ENCODE measurements at regions not wholly inside any gene's neighbourhood (a gene's known extent, or its start where the extent isn't known, plus 50 kb on each side); places are given as distances from the start of the nearest gene placed in this dataset.
"Not testable (repeated sequence)": the region's sequence is repeated elsewhere in the genome, so short reads cannot be mapped to it uniquely, and the experiment has no call there.

- DNase-seq (ENCODE audit: low read depth in 2 of 2), result peak in 1 of 2 donors; percentile 40
These were observed 254.3 kb downstream of the ACKR3 start for GRCh38 chr2:236823963-236824362.

DNA sequence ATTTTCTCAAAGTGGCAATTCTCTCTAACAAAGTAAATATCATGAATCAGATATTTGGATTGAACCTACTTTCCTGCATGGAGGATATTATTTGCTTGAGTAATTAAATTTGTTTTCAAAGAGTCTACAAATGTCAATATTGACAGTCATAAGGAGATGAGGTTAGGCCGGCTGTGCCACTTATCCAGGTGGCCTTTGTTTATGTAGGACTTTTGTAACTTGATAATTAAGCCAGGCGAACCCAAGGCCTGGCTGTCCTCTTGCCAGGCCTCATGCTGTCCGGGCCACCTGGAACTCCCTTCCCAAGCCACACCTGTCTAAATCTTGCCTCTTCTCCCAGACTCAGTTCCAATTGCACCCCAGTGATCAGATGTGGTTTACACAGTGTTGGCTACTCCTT is 255.2 kb downstream of the ACKR3 start:
- peak in 1 of 2 donors; percentile 7 for DNase-seq (ENCODE audit: low read depth in 2 of 2)

- peak in 1 of 2 donors; percentile 9 for DNase-seq (ENCODE audit: low read depth in 2 of 2)
These were observed 256.4 kb downstream of the ACKR3 start for GRCh38 chr2:236825989-236826510.

DNA sequence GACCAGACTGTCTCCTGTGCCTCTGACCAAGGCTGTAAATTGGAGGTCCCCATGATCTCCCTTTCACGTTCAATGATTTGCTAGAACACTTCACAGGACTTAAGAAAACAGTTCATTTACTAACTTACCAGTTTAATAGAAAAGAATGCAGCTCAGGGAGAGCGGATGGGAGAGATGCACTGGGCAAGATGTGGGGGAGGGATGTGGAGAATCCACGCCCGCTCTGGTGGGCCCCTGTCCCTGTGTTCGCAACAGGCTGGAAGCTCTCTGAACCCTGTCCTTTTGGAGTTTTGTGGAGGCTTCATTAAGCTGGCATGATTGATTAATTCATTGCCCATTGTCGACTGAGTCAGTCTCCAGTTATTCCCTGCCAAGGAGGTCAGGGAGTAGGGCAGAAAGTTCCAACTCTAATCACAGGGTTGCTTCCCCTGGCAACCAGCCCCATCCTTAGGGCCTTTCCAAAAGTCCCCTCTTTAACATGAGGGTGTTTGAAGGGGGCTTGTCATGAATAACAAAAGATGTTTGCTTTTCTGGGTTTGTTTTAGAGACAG is 257.1 kb downstream of the ACKR3 start:
- peak in 1 of 2 donors; percentile 71 for DNase-seq (ENCODE audit: low read depth in 2 of 2)

DNA sequence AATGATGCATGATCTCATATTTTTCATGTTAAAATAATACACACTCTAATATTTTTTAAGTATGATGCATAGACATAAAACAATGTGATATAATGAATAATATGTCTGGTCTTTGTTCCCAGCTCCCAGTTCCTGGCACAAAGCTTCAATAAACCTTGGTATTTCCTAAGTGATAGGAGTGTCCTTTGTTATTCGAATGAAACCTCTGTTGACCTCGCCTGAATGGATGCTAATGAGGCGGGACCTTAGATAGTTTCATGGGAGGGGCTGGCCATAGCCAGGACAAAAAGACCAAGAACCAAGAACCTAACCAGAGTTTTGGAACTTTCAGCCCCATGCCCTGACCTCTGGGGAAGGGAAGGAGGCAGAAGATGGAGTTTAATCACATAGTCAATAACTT is 257.7 kb upstream of the COPS8 start:
- DNase-seq (ENCODE audit: low read depth in 2 of 2), result peak; percentile 84 to 92

DNA sequence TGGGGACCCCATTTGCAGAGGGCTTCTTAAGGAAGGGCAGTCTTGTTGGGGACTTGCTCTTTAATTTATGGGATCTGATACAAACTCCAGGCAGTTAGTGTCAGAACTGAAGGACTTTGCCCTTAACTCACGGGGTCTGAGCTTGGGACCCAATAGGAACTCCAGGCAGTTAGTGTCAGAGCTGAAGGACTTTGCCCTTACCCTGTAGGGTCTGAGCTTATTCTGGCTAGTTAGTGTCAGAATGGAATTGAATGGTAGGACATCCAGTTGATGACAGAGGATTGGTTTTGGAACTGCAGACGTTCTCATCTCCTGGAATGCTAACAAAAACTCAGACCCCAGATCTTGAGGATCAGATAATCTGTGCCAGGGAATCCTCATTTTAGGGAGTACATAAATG is 256.9 kb upstream of the COPS8 start:
- no peak for DNase-seq (ENCODE audit: low read depth in 2 of 2)

DNA sequence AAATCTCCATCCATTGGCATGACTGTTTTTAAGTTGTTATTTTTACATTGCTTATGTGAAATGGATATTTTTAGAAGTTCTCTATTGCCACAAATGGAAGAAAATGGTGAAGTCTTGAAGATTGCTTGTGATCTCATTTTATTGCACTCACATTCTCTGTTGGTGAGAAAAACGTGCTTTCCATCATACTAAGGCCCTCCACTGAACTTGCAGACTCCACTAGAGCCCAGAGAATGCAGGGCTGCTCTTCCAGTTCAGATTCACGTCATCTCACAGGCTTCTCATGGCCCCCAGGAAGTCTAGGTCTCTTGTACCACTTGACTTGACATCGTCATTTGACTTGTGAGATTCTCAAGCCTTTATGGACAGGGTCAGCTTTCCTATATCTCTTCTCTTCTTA is 254.8 kb upstream of the COPS8 start:
- no peak for DNase-seq (ENCODE audit: low read depth in 2 of 2)

DNA sequence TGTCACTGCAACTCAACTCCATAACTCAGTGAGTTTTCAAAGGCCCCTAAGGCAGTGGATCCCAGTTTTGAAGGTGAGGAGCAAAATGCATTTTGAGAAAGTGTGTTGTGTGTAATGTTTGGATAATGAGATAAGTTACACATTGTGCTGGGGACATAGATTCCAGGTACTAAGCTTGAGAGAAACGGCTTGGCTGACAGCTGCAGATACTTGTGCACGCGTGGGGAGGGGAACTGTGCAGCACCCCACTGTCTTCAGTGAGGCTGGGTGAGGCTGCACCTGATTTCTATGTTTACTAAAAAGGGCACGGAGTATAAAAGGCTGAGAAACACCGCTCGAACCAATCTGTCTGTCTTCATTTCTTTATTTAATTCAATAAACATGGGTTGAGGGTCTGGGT is 254.0 kb upstream of the COPS8 start:
- DNase-seq (ENCODE audit: low read depth in 2 of 2), result no peak

GRCh38 chr2:236833501-236834073 is 252.1 kb upstream of the COPS8 start:
- DNase-seq (ENCODE audit: low read depth in 2 of 2), result peak; percentile 96 to 98

GRCh38 chr2:236834284-236834683 is 251.4 kb upstream of the COPS8 start:
- DNase-seq (ENCODE audit: low read depth in 2 of 2), result no peak

- no peak for DNase-seq (ENCODE audit: low read depth in 2 of 2)
These were observed 250.2 kb upstream of the COPS8 start for GRCh38 chr2:236835307-236836024.

- not testable (repeated sequence) for DNase-seq (ENCODE audit: low read depth in 2 of 2)
These were observed 249.7 kb upstream of the COPS8 start for GRCh38 chr2:236836028-236836427.

GRCh38 chr2:236840215-236840614 is 245.5 kb upstream of the COPS8 start:
- DNase-seq (ENCODE audit: low read depth in 2 of 2), result no peak

DNA sequence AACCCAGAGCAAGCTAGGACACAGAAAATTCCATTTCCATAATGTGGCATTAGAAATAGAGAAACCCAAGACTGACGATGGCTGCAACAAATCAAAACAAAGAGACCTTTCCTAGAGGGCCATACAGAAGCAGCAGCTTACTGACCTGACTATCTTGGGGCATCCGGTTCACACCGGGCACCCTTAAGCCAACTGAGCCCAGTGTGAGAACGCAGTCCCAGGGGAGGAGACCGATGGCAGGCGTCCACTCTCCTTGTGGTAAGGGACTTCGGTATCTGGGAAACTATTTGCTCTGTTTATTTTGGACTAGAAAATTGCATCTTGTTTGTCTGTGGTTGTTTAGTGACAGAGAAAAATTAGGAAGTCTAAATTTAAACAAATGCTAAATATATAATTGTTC is 244.8 kb upstream of the COPS8 start:
- DNase-seq (ENCODE audit: low read depth in 2 of 2), result no peak

DNA sequence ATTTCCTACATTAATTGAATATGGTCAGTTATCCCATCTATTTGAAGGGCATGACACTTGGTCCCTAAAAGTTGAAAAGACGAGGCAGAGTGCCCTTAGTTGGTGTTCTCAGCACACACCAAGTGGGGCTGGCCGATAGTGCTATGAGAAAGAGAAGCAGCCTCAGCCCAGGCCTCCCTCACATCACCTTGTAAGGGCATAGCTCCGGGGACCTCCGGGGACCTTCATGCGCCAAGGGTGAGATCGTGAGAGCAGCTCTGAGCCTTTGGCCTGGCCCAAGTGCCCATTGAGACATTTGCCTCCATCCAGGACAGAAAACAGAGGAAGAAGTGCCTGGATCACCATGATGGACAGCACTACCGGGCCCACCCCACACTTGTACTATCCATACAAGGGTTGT is 244.3 kb upstream of the COPS8 start:
- DNase-seq (ENCODE audit: low read depth in 2 of 2), result no peak

DNA sequence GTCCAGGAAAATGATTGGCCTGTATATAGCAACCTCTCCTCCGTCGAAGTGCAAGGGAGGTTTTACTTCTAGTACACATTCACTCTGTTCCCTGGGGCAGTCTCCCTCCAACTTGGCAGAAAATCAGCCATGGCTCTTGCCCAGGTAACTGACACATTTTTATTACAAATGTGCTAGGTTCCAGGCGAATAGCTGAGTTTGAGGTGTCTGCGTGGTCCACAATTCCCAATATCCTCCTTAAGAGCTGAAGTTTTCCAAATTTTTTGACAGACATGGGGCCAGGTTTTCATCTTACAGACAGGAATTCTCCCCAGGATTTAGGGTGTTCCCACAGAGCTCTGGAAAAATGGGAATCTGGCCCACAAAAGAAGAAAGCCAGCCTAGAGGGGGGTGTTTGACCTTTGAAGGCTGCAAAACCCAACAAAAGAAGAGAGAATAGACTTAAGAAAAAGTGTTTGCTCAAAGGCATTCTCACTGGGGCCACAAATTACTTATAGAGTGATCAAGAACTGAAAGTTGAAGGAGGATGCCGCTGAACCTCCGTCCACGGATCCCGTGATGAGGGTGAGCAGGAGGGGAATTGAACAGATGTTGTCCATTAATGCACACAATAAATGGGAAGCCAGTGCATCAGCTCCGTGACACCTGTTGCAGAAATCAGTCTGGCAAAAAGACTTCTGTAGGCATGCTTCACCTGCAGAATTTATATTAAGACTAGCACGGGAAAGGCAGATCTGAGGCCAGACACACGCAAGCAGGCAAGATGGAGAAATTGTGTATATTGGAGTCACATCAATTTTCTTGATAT is 242.3 kb upstream of the COPS8 start:
- DNase-seq (ENCODE audit: low read depth in 2 of 2), result no peak

GRCh38 chr2:236844711-236845110 is 241.0 kb upstream of the COPS8 start:
- peak in 1 of 2 donors; percentile 48 for DNase-seq (ENCODE audit: low read depth in 2 of 2)

DNA sequence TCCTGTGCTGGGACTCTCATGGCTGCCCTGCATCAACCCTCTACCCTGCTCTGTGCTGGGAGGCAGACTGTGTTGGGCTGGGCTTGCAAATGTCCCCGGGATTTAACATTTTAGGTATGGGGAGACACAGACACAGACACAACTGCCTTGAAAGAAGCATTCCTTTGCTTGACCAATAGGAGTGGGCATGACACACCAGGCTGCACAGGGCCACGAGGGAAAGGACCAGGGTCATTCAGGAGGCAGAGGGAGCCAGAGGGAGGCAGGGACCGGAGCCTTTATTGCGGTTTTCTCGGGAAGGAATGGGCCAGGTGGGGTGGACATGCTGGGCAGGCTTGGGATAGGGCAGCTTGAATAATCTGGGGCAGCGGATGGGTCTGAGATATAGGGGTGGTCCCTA is 238.7 kb upstream of the COPS8 start:
- DNase-seq (ENCODE audit: low read depth in 2 of 2), result no peak

GRCh38 chr2:236847538-236848263 is 238.0 kb upstream of the COPS8 start:
- no peak for DNase-seq (ENCODE audit: low read depth in 2 of 2)

- DNase-seq (ENCODE audit: low read depth in 2 of 2), result no peak
These were observed 237.2 kb upstream of the COPS8 start for GRCh38 chr2:236848501-236848900.

DNA sequence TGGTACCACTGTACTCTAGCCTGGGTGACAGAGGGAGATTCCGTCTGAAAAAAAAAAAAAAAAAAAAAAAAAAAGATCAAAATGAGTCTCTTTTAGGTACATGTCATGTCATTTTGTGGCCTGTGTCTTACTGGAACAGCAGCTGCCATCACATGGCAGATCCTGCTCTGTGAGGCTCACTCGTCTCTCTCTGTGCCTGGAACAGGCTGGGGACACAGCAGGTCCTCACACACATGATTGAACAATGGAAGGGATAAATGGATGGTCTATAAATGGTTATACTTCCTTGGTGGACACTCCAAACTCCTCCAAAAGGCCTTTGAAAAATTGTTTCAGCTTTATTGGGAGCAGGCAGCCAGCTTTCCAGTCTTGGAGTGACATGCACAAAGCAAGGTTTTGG is 236.2 kb upstream of the COPS8 start:
- DNase-seq (ENCODE audit: low read depth in 2 of 2), result no peak

All from dermis microvascular lymphatic vessel endothelial cell (primary cell).